WTC11 (cell line): ENCODE measurements at regions not wholly inside any gene's neighbourhood (a gene's known extent, or its start where the extent isn't known, plus 50 kb on each side); places are given as distances from the start of the nearest gene placed in this dataset.

ENCODE experiments used
- ATAC-seq: fragments of 200-7000 bp; cut with Tn5 transposase; 2 replicates; pipeline ENCODE4 v1.10.0; 2021; ENCODE audit warnings: mild to moderate bottlenecking, moderate library complexity
- CTCF ChIA-PET: fragments of 300-600 bp; sonication (Branson Sonifier 250); formaldehyde crosslinking; loops from one replicate; lab custom pipeline; 2021; ENCODE audit warnings: antibody characterized with exemption; lab: Charles Lee
- POLR2A ChIA-PET: fragments of 350-600 bp; sonication (Branson Sonifier 250); formaldehyde crosslinking; loops from one replicate; lab custom pipeline; 2021; ENCODE audit warnings: antibody characterized with exemption; lab: Charles Lee
- DNase-seq: peaks from one replicate; pipeline ENCODE4 v3.0.0; 2021; ENCODE audit warnings: low spot score
- H3K27ac Mint-ChIP-seq: 2 replicates; pipeline ENCODE4 v1.8.0; 2021; ENCODE audit warnings: mixed read lengths
- H3K27me3 Mint-ChIP-seq: 2 replicates; pipeline ENCODE4 v1.8.0; 2021; ENCODE audit warnings: low read depth, mild to moderate bottlenecking, moderate library complexity, mixed read lengths
- H3K36me3 Mint-ChIP-seq: 2 replicates; pipeline ENCODE4 v1.8.0; 2021; ENCODE audit warnings: mixed read lengths
- H3K4me1 Mint-ChIP-seq: 2 replicates; pipeline ENCODE4 v1.8.0; 2022; ENCODE audit warnings: mixed read lengths
- H3K4me3 Mint-ChIP-seq: 2 replicates; pipeline ENCODE4 v1.8.0; 2021; ENCODE audit warnings: mild to moderate bottlenecking, moderate library complexity, mixed read lengths
- H3K9me3 Mint-ChIP-seq: 2 replicates; pipeline ENCODE4 v1.8.0; 2021; ENCODE audit warnings: mixed read lengths
- CBFB ChIP-seq: sonication (generic); formaldehyde crosslinking; IDR thresholded peaks from 2 replicates; pipeline ENCODE4 v1.8.1; 2022; ENCODE audit warnings: mild to moderate bottlenecking, low read depth, missing genetic modification reagents
- CTCF ChIP-seq: fragments of 200-600 bp; IDR thresholded peaks from 2 replicates; pipeline ENCODE4 v1.8.0; 2022; ENCODE audit warnings: antibody characterized with exemption
- E2F1 ChIP-seq: sonication (generic); formaldehyde crosslinking; IDR thresholded peaks from 2 replicates; pipeline ENCODE4 v1.8.0; 2022; ENCODE audit warnings: mild to moderate bottlenecking, missing genetic modification reagents
- ELF4 ChIP-seq: sonication (generic); formaldehyde crosslinking; IDR thresholded peaks from 2 replicates; pipeline ENCODE4 v1.8.1; 2022; ENCODE audit warnings: low read depth, mild to moderate bottlenecking, moderate library complexity, missing genetic modification reagents
- FOXK1 ChIP-seq: sonication (generic); formaldehyde crosslinking; IDR thresholded peaks from 2 replicates; pipeline ENCODE4 v1.8.0; 2022; ENCODE audit warnings: mild to moderate bottlenecking, moderate library complexity, missing genetic modification reagents
- HMGXB4 ChIP-seq: sonication (generic); formaldehyde crosslinking; IDR thresholded peaks from 2 replicates; pipeline ENCODE4 v1.8.1; 2023; ENCODE audit warnings: mild to moderate bottlenecking, moderate library complexity, missing genetic modification reagents
- JUN ChIP-seq: sonication (generic); formaldehyde crosslinking; IDR thresholded peaks from 2 replicates; pipeline ENCODE4 v1.8.0; 2023; ENCODE audit warnings: mild to moderate bottlenecking, missing genetic modification reagents
- MLX ChIP-seq: sonication (generic); formaldehyde crosslinking; IDR thresholded peaks from 2 replicates; pipeline ENCODE4 v1.8.1; 2023; ENCODE audit warnings: mild to moderate bottlenecking, missing genetic modification reagents, moderate library complexity
- MXD4 ChIP-seq: fragments of 250-450 bp; sonication (Bioruptor Pico); IDR thresholded peaks from 2 replicates; pipeline ENCODE4 v1.8.0; 2021; ENCODE audit warnings: mild to moderate bottlenecking, moderate library complexity, borderline replicate concordance
- MYBL2 ChIP-seq: sonication (generic); formaldehyde crosslinking; IDR thresholded peaks from 2 replicates; pipeline ENCODE4 v1.8.1; 2023; ENCODE audit warnings: mild to moderate bottlenecking, moderate library complexity, missing genetic modification reagents
- NFE2L1 ChIP-seq: sonication (generic); formaldehyde crosslinking; IDR thresholded peaks from 2 replicates; pipeline ENCODE4 v1.8.1; 2023; ENCODE audit warnings: missing genetic modification reagents
- NFYB ChIP-seq: sonication (generic); formaldehyde crosslinking; conservative IDR thresholded peaks from 2 replicates; pipeline ENCODE4 v1.8.0; 2022; ENCODE audit warnings: low read depth, missing genetic modification reagents
- PRDM15 ChIP-seq: sonication (generic); formaldehyde crosslinking; IDR thresholded peaks from 2 replicates; pipeline ENCODE4 v1.8.0; 2022; ENCODE audit warnings: missing genetic modification reagents
- SOX15 ChIP-seq: fragments of 250-450 bp; sonication (Bioruptor Pico); IDR thresholded peaks from 2 replicates; pipeline ENCODE4 v1.9.0; 2021; ENCODE audit warnings: mild to moderate bottlenecking
- TP53 ChIP-seq: sonication (generic); formaldehyde crosslinking; IDR thresholded peaks from 2 replicates; pipeline ENCODE4 v1.8.1; 2023; ENCODE audit warnings: mild to moderate bottlenecking, missing genetic modification reagents
- USF1 ChIP-seq: sonication (generic); formaldehyde crosslinking; IDR thresholded peaks from 2 replicates; pipeline ENCODE4 v1.8.0; 2022; ENCODE audit warnings: mild to moderate bottlenecking, missing genetic modification reagents
- ZNF138 ChIP-seq: sonication (generic); formaldehyde crosslinking; conservative IDR thresholded peaks from 2 replicates; pipeline ENCODE4 v1.8.1; 2022; ENCODE audit warnings: mild to moderate bottlenecking, moderate library complexity, missing genetic modification reagents
- ZNF423 ChIP-seq: fragments of 250-450 bp; sonication (Bioruptor Pico); IDR thresholded peaks from 2 replicates; pipeline ENCODE4 v2.1.2; 2022; ENCODE audit warnings: mild to moderate bottlenecking, moderate library complexity
- ZSCAN18 ChIP-seq: fragments of 250-450 bp; sonication (Bioruptor Pico); IDR thresholded peaks from 2 replicates; pipeline ENCODE4 v2.1.2; 2022; ENCODE audit warnings: mild to moderate bottlenecking, moderate library complexity

GRCh38 chr3:159480046-159480445, 508.6 kb upstream of the IL12A start:
- H3K4me1 Mint-ChIP-seq, result peaks cover 35% of the 10 kb centered on the region
- ChIA-PET POLR2A (no interaction called here), CTCF (no interaction called here)
- no peak overlapping the region for H3K4me3 Mint-ChIP-seq
- no peak for TF ChIP-seq CBFB
- no peak for TF ChIP-seq ZNF138 (CRISPR knock-in tag)
- TF ChIP-seq MLX, result no peak
- no peak for TF ChIP-seq FOXK1 (CRISPR knock-in tag)
- TF ChIP-seq TP53 (CRISPR knock-in tag), result no peak
- no peak for TF ChIP-seq NFYB (CRISPR knock-in tag)
- H3K27me3 Mint-ChIP-seq, result no peaks in the 10 kb centered on the region
- no peak for DNase-seq
- no peak overlapping the region for H3K27ac Mint-ChIP-seq
- no peak for ATAC-seq
- 0 out of 2 replicates have a peak, but pooled peaks cover 5% of the 10 kb centered on the region for H3K9me3 Mint-ChIP-seq
- 0 out of 2 replicates have a peak, but pooled peaks cover 2% of the 10 kb centered on the region for H3K36me3 Mint-ChIP-seq

GRCh38 chr3:159482241-159482993, 506.2 kb upstream of the IL12A start:
- POLR2A ChIA-PET, result no interaction called here
- TF ChIP-seq JUN (CRISPR knock-in tag), result no peak
- no peak for TF ChIP-seq ZSCAN18 (CRISPR knock-in tag)
- TF ChIP-seq ZNF138 (CRISPR knock-in tag), result no peak
- TF ChIP-seq HMGXB4 (CRISPR knock-in tag), result no peak
- no peak for TF ChIP-seq NFE2L1 (CRISPR knock-in tag)
- TF ChIP-seq SOX15 (CRISPR knock-in tag), result no peak
- TF ChIP-seq MYBL2, result no peak
- no peak for TF ChIP-seq USF1 (CRISPR knock-in tag)
- no peak for TF ChIP-seq MXD4 (CRISPR knock-in tag)
- no peak for TF ChIP-seq CTCF
- TF ChIP-seq PRDM15 (CRISPR knock-in tag), result no peak
- no peak for TF ChIP-seq ELF4 (CRISPR knock-in tag)
- TF ChIP-seq E2F1 (CRISPR knock-in tag), result no peak
- no peak for TF ChIP-seq ZNF423 (CRISPR knock-in tag)
- CTCF ChIA-PET, result interaction anchor here (1.6 kb wide), 1 partner anchor 160 kb away, joined by 4 read pairs; no protein-coding TSS in a partner anchor
- Mint-ChIP-seq H3K4me3 (no peak overlapping the region), H3K4me1 (peaks cover 36% of the 10 kb centered on the region), H3K36me3 (0 out of 2 replicates have a peak, but pooled peaks cover 2% of the 10 kb centered on the region), H3K27me3 (no peaks in the 10 kb centered on the region), H3K9me3 (peaks cover 14% of the 10 kb centered on the region), H3K27ac (no peak overlapping the region; the same call in 1 of the 2 replicates)
- ATAC-seq, result peak; percentile 80
- DNase-seq, result no peak
